ENCODE measurements at regions not wholly inside any gene's neighbourhood (a gene's known extent, or its start where the extent isn't known, plus 50 kb on each side); places are given as distances from the start of the nearest gene placed in this dataset.

GRCh38 chr18:67646890-67647289 lies 130.4 kb upstream of the DSEL start:
- no peak for TF ChIP-seq CTCF (IDR thresholded peaks at IDR 0.05; ENCODE audit: poor library complexity, severe bottlenecking)
- no peaks in the 10 kb centered on the region for H3K27me3 ChIP-seq (ENCODE audit: insufficient read depth, poor library complexity, severe bottlenecking)

GRCh38 chr18:67644226-67644625 lies 127.7 kb upstream of the DSEL start:
- no peak for ATAC-seq (ENCODE audit: low read depth)
- Histone ChIP-seq H3K9me3 (ENCODE audit: severe bottlenecking) (no peaks in the 10 kb centered on the region), H3K27ac (ENCODE audit: poor library complexity, severe bottlenecking) (no peak overlapping the region), H3K4me1 (ENCODE audit: insufficient read depth, poor library complexity, severe bottlenecking) (no peaks in the 10 kb centered on the region), H3K27me3 (ENCODE audit: insufficient read depth, poor library complexity, severe bottlenecking) (no peaks in the 10 kb centered on the region), H3K4me3 (ENCODE audit: severe bottlenecking) (no peak overlapping the region), H3K36me3 (ENCODE audit: low read depth) (no peaks in the 10 kb centered on the region)
- DNase-seq (ENCODE audit: low spot score), result no peak
- no peak for TF ChIP-seq CTCF (IDR thresholded peaks at IDR 0.05; ENCODE audit: poor library complexity, severe bottlenecking)

More at GRCh38 chr18:67646890-67647289, 130.4 kb upstream of the DSEL start:
- H3K4me1 ChIP-seq (ENCODE audit: insufficient read depth, poor library complexity, severe bottlenecking), result no peaks in the 10 kb centered on the region
- H3K9me3 ChIP-seq (ENCODE audit: severe bottlenecking), result no peaks in the 10 kb centered on the region
- DNase-seq (ENCODE audit: low spot score) (no peak), ATAC-seq (ENCODE audit: low read depth) (no peak)
- no peak overlapping the region for H3K4me3 ChIP-seq (ENCODE audit: severe bottlenecking)
- H3K36me3 ChIP-seq (ENCODE audit: low read depth), result no peaks in the 10 kb centered on the region
- H3K27ac ChIP-seq (ENCODE audit: poor library complexity, severe bottlenecking), result no peak overlapping the region

GRCh38 chr18:67639872-67640271 lies 123.4 kb upstream of the DSEL start:
- H3K9me3 ChIP-seq (ENCODE audit: severe bottlenecking), result no peaks in the 10 kb centered on the region
- no peak for ATAC-seq (ENCODE audit: low read depth)
- no peaks in the 10 kb centered on the region for H3K36me3 ChIP-seq (ENCODE audit: low read depth)
- H3K27me3 ChIP-seq (ENCODE audit: insufficient read depth, poor library complexity, severe bottlenecking), result no peaks in the 10 kb centered on the region
- no peak for TF ChIP-seq CTCF (IDR thresholded peaks at IDR 0.05; ENCODE audit: poor library complexity, severe bottlenecking)
- H3K27ac ChIP-seq (ENCODE audit: poor library complexity, severe bottlenecking), result no peak overlapping the region
- no peak overlapping the region for H3K4me3 ChIP-seq (ENCODE audit: severe bottlenecking)
- no peak for DNase-seq (ENCODE audit: low spot score)
- no peaks in the 10 kb centered on the region for H3K4me1 ChIP-seq (ENCODE audit: insufficient read depth, poor library complexity, severe bottlenecking)

- DNase-seq (ENCODE audit: low spot score), result no peak
- no peaks in the 10 kb centered on the region for H3K36me3 ChIP-seq (ENCODE audit: low read depth)
- H3K27ac ChIP-seq (ENCODE audit: poor library complexity, severe bottlenecking), result no peak overlapping the region
- no peaks in the 10 kb centered on the region for H3K27me3 ChIP-seq (ENCODE audit: insufficient read depth, poor library complexity, severe bottlenecking)
- no peak for ATAC-seq (ENCODE audit: low read depth)
- H3K4me1 ChIP-seq (ENCODE audit: insufficient read depth, poor library complexity, severe bottlenecking), result no peaks in the 10 kb centered on the region
- no peaks in the 10 kb centered on the region for H3K9me3 ChIP-seq (ENCODE audit: severe bottlenecking)
- no peak overlapping the region for H3K4me3 ChIP-seq (ENCODE audit: severe bottlenecking)
- TF ChIP-seq CTCF (IDR thresholded peaks at IDR 0.05; ENCODE audit: poor library complexity, severe bottlenecking), result no peak
These were observed 120.3 kb upstream of the DSEL start for GRCh38 chr18:67636597-67637385.

- Histone ChIP-seq H3K9me3 (ENCODE audit: severe bottlenecking) (no peaks in the 10 kb centered on the region), H3K4me1 (ENCODE audit: insufficient read depth, poor library complexity, severe bottlenecking) (no peaks in the 10 kb centered on the region), H3K4me3 (ENCODE audit: severe bottlenecking) (no peak overlapping the region), H3K27ac (ENCODE audit: poor library complexity, severe bottlenecking) (no peak overlapping the region), H3K27me3 (ENCODE audit: insufficient read depth, poor library complexity, severe bottlenecking) (no peaks in the 10 kb centered on the region), H3K36me3 (ENCODE audit: low read depth) (no peaks in the 10 kb centered on the region)
- DNase-seq (ENCODE audit: low spot score) (no peak), ATAC-seq (ENCODE audit: low read depth) (no peak)
- TF ChIP-seq CTCF (IDR thresholded peaks at IDR 0.05; ENCODE audit: poor library complexity, severe bottlenecking), result no peak
These were observed 118.3 kb upstream of the DSEL start for GRCh38 chr18:67634631-67635338.

All from RWPE2 (cell line).